AG04449 (cell line): ENCODE measurements at regions not wholly inside any gene's neighbourhood (a gene's known extent, or its start where the extent isn't known, plus 50 kb on each side); places are given as distances from the start of the nearest gene placed in this dataset.
"Not testable (repeated sequence)": the region's sequence is repeated elsewhere in the genome, so short reads cannot be mapped to it uniquely, and the experiment has no call there.

ENCODE experiments used
- CTCF ChIA-PET: fragments of 350-600 bp; formaldehyde crosslinking; extraction: SDS; loops from one replicate; lab custom pipeline; 2021; ENCODE audit warnings: antibody characterized with exemption; lab: Yijun Ruan, JAX
- POLR2A ChIA-PET: fragments of 400-600, 350-600 bp; formaldehyde crosslinking; extraction: SDS; loops from one replicate; lab custom pipeline; 2020; ENCODE audit warnings: antibody characterized with exemption, inconsistent platforms; lab: Yijun Ruan, JAX
- DNase-seq: peaks from one replicate; pipeline ENCODE4 v3.0.0-alpha.2; 2010; ENCODE audit warnings: low read depth, low spot score
- H3K4me3 ChIP-seq: 2 replicates; pipeline ENCODE4 v1.5.1; 2011; ENCODE audit warnings: low read depth, mild to moderate bottlenecking, control low read depth, low read length
- TF ChIP-seq, protein P1 (sequence below): IDR thresholded peaks from one replicate; pipeline ENCODE4 v1.5.1; 2011; ENCODE audit warnings: mild to moderate bottlenecking, moderate library complexity, low read length, control low read depth, inconsistent platforms; ENCODE audit not compliant: insufficient read depth; ENCODE audit errors: missing control alignments

- no peak overlapping the region for H3K4me3 ChIP-seq
- TF ChIP-seq, protein P1, sequence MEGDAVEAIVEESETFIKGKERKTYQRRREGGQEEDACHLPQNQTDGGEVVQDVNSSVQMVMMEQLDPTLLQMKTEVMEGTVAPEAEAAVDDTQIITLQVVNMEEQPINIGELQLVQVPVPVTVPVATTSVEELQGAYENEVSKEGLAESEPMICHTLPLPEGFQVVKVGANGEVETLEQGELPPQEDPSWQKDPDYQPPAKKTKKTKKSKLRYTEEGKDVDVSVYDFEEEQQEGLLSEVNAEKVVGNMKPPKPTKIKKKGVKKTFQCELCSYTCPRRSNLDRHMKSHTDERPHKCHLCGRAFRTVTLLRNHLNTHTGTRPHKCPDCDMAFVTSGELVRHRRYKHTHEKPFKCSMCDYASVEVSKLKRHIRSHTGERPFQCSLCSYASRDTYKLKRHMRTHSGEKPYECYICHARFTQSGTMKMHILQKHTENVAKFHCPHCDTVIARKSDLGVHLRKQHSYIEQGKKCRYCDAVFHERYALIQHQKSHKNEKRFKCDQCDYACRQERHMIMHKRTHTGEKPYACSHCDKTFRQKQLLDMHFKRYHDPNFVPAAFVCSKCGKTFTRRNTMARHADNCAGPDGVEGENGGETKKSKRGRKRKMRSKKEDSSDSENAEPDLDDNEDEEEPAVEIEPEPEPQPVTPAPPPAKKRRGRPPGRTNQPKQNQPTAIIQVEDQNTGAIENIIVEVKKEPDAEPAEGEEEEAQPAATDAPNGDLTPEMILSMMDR: no peak
- ChIA-PET POLR2A (no interaction called here), CTCF (no interaction called here)
- DNase-seq: no peak
Measured at GRCh38 chrX:128698573-128699181, 646.5 kb upstream of the ACTRT1 start.

GRCh38 chrX:128691872-128692271 is 639.7 kb upstream of the ACTRT1 start:
- no peak for DNase-seq
- ChIA-PET POLR2A (no interaction called here), CTCF (no interaction called here)
- TF ChIP-seq, protein P1: no peak
- H3K4me3 ChIP-seq: no peak overlapping the region

GRCh38 chrX:128685387-128685786 is 633.2 kb upstream of the ACTRT1 start:
- TF ChIP-seq, protein P1: no peak
- CTCF ChIA-PET: no interaction called here
- no peak for DNase-seq
- POLR2A ChIA-PET: no interaction called here
- no peak overlapping the region for H3K4me3 ChIP-seq

- CTCF ChIA-PET: no interaction called here
Measured at GRCh38 chrX:128676651-128677050, 624.4 kb upstream of the ACTRT1 start.

GRCh38 chrX:128674326-128675086 is 622.3 kb upstream of the ACTRT1 start:
- CTCF ChIA-PET, H3K4me3 ChIP-seq, DNase-seq, POLR2A ChIA-PET: not testable (repeated sequence)

More at GRCh38 chrX:128676651-128677050, 624.4 kb upstream of the ACTRT1 start:
- DNase-seq: no peak
- H3K4me3 ChIP-seq: no peak overlapping the region
- TF ChIP-seq, protein P1: no peak
- POLR2A ChIA-PET: no interaction called here

DNA sequence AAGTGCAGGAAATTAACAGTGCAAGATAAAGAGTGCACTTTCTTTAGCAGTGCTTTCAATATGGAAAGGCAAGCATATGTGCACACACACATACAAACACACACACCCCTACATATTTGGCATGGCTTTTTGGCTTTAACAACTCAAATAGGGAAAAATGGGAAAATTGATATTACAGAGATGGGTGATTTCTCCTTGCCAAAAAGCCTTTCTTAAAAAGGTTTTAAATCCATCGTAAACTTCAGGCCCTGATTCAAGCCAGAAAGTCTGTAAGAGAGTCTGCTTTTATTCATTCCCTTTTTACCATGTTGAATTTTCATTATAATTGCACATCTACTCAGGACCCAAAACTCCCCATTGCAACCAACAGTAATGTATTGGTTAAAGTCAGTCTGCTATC is 612.0 kb upstream of the ACTRT1 start:
- TF ChIP-seq, protein P1: no peak
- POLR2A ChIA-PET: no interaction called here
- H3K4me3 ChIP-seq: no peak overlapping the region
- CTCF ChIA-PET: no interaction called here
- no peak for DNase-seq

- CTCF ChIA-PET: no interaction called here
- no peak overlapping the region for H3K4me3 ChIP-seq
Measured at GRCh38 chrX:128653524-128654060, 601.4 kb upstream of the ACTRT1 start.

More at GRCh38 chrX:128653524-128654060, 601.4 kb upstream of the ACTRT1 start:
- DNase-seq: no peak
- TF ChIP-seq, protein P1: no peak
- POLR2A ChIA-PET: no interaction called here
